Osteoblast (primary cell): ENCODE measurements at regions not wholly inside any gene's neighbourhood (a gene's known extent, or its start where the extent isn't known, plus 50 kb on each side); places are given as distances from the start of the nearest gene placed in this dataset.

Experiments used
- DNase-seq: peaks from one replicate; pipeline ENCODE4 v3.0.0; 2011; ENCODE audit warnings: low spot score, mixed read lengths; ENCODE audit not compliant: insufficient read length; ENCODE audit errors: missing footprints
- H2AFZ ChIP-seq: 2 replicates; pipeline ENCODE4 v1.6.0; 2011; ENCODE audit warnings: mild to moderate bottlenecking, low read length
- H3K27ac ChIP-seq: 2 replicates; pipeline ENCODE4 v1.5.1; 2011; ENCODE audit warnings: mild to moderate bottlenecking, low read depth, low read length, moderate library complexity
- H3K27me3 ChIP-seq: 2 replicates; pipeline ENCODE4 v1.6.0; 2012; ENCODE audit warnings: mild to moderate bottlenecking, control low read depth, inconsistent platforms, low read length, moderate library complexity; ENCODE audit not compliant: insufficient read depth
- H3K36me3 ChIP-seq: 2 replicates; pipeline ENCODE4 v1.5.1; 2011; ENCODE audit warnings: mild to moderate bottlenecking, low read length, control low read depth, moderate library complexity; ENCODE audit not compliant: insufficient read depth
- H3K4me1 ChIP-seq: 2 replicates; pipeline ENCODE4 v1.5.1; 2011; ENCODE audit warnings: mild to moderate bottlenecking, low read length, control low read depth, moderate library complexity; ENCODE audit not compliant: insufficient read depth
- H3K4me2 ChIP-seq: 2 replicates; pipeline ENCODE4 v1.6.0; 2011; ENCODE audit warnings: mild to moderate bottlenecking, low read length; ENCODE audit not compliant: insufficient read depth
- H3K4me3 ChIP-seq: fragments of 200-600 bp; sonication (generic); 3 replicates; pipeline ENCODE4 v1.5.1; 2012; ENCODE audit warnings: mild to moderate bottlenecking, low read length, inconsistent platforms; ENCODE audit not compliant: insufficient read depth
- H3K79me2 ChIP-seq: 2 replicates; pipeline ENCODE4 v1.6.0; 2012; ENCODE audit warnings: mild to moderate bottlenecking, low read length, control low read depth, inconsistent platforms; ENCODE audit not compliant: insufficient read depth
- H3K9me3 ChIP-seq: 2 replicates; pipeline ENCODE4 v1.5.1; 2011; ENCODE audit warnings: low read depth, low read length, control low read depth
- H4K20me1 ChIP-seq: 2 replicates; pipeline ENCODE4 v1.6.0; 2012; ENCODE audit warnings: mild to moderate bottlenecking, low read length, control low read depth; ENCODE audit not compliant: insufficient read depth
- TF ChIP-seq, protein P1 (sequence below): IDR thresholded peaks from 2 replicates; pipeline ENCODE4 v1.5.1; 2011; ENCODE audit warnings: mild to moderate bottlenecking, low read depth, low read length, moderate library complexity; ENCODE audit errors: extremely low read depth

GRCh38 chr9:27625751-27626150, 52.5 kb upstream of the C9orf72 start:
- Histone ChIP-seq H3K79me2 (no peaks in the 10 kb centered on the region), H3K36me3 (no peaks in the 10 kb centered on the region), H3K9me3 (no peaks in the 10 kb centered on the region), H4K20me1 (no peaks in the 10 kb centered on the region), H3K4me1 (no peaks in the 10 kb centered on the region), H3K4me2 (no peak overlapping the region), H3K27me3 (no peaks in the 10 kb centered on the region), H3K27ac (no peak overlapping the region), H3K4me3 (no peak overlapping the region), H2AFZ (no peak overlapping the region)
- TF ChIP-seq, protein P1, sequence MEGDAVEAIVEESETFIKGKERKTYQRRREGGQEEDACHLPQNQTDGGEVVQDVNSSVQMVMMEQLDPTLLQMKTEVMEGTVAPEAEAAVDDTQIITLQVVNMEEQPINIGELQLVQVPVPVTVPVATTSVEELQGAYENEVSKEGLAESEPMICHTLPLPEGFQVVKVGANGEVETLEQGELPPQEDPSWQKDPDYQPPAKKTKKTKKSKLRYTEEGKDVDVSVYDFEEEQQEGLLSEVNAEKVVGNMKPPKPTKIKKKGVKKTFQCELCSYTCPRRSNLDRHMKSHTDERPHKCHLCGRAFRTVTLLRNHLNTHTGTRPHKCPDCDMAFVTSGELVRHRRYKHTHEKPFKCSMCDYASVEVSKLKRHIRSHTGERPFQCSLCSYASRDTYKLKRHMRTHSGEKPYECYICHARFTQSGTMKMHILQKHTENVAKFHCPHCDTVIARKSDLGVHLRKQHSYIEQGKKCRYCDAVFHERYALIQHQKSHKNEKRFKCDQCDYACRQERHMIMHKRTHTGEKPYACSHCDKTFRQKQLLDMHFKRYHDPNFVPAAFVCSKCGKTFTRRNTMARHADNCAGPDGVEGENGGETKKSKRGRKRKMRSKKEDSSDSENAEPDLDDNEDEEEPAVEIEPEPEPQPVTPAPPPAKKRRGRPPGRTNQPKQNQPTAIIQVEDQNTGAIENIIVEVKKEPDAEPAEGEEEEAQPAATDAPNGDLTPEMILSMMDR = no peak
- no peak for DNase-seq

GRCh38 chr9:27626244-27627187, 53.2 kb upstream of the C9orf72 start:
- Histone ChIP-seq H4K20me1 (no peaks in the 10 kb centered on the region), H3K27me3 (no peaks in the 10 kb centered on the region), H3K4me2 (no peak overlapping the region), H3K36me3 (no peaks in the 10 kb centered on the region), H2AFZ (no peak overlapping the region), H3K4me3 (no peak overlapping the region), H3K9me3 (no peaks in the 10 kb centered on the region), H3K4me1 (no peaks in the 10 kb centered on the region), H3K27ac (no peak overlapping the region), H3K79me2 (no peaks in the 10 kb centered on the region)
- TF ChIP-seq, protein P1 = no peak
- DNase-seq = no peak

GRCh38 chr9:27627188-27627564, 53.9 kb upstream of the C9orf72 start:
- H4K20me1 ChIP-seq = no peaks in the 10 kb centered on the region
- no peak overlapping the region for H2AFZ ChIP-seq
- H3K27me3 ChIP-seq = no peaks in the 10 kb centered on the region
- no peak overlapping the region for H3K4me2 ChIP-seq
- no peak overlapping the region for H3K27ac ChIP-seq
- no peaks in the 10 kb centered on the region for H3K9me3 ChIP-seq
- H3K4me1 ChIP-seq = no peaks in the 10 kb centered on the region
- H3K4me3 ChIP-seq = no peak overlapping the region
- TF ChIP-seq, protein P1 = no peak
- DNase-seq = no peak
- H3K36me3 ChIP-seq = no peaks in the 10 kb centered on the region
- H3K79me2 ChIP-seq = no peaks in the 10 kb centered on the region

- TF ChIP-seq, protein P1 = no peak
- no peaks in the 10 kb centered on the region for H3K9me3 ChIP-seq
- no peaks in the 10 kb centered on the region for H4K20me1 ChIP-seq
- DNase-seq = no peak
- no peak overlapping the region for H3K27ac ChIP-seq
- no peaks in the 10 kb centered on the region for H3K4me1 ChIP-seq
- H3K36me3 ChIP-seq = no peaks in the 10 kb centered on the region
- no peak overlapping the region for H3K4me2 ChIP-seq
- H2AFZ ChIP-seq = no peak overlapping the region
- H3K79me2 ChIP-seq = no peaks in the 10 kb centered on the region
- H3K4me3 ChIP-seq = no peak overlapping the region
- H3K27me3 ChIP-seq = no peaks in the 10 kb centered on the region
These were observed 55.0 kb upstream of the C9orf72 start for GRCh38 chr9:27628311-27628710.
